Activated CD8-positive, alpha-beta T cell treated with anti-CD3 and anti-CD28 coated beads for 36 hours (primary cell): ENCODE measurements at regions not wholly inside any gene's neighbourhood (a gene's known extent, or its start where the extent isn't known, plus 50 kb on each side); places are given as distances from the start of the nearest gene placed in this dataset.

Source experiments
- ATAC-seq: fragments of 200-7000 bp; cut with Tn5 transposase; one replicate; pipeline ENCODE4 v1.10.0; 2021; ENCODE audit warnings: mild to moderate bottlenecking, moderate library complexity
- CTCF ChIA-PET: fragments of 350-600 bp; sonication (Branson Sonifier 250); formaldehyde crosslinking; loops from one replicate; lab custom pipeline; 2021; ENCODE audit warnings: antibody characterized with exemption; lab: Charles Lee
- POLR2A ChIA-PET: fragments of 350-600 bp; sonication (Branson Sonifier 250); formaldehyde crosslinking; loops from one replicate; lab custom pipeline; 2021; ENCODE audit warnings: antibody characterized with exemption; lab: Charles Lee
- DNase-seq: peaks from one replicate; pipeline ENCODE4 v3.0.0-alpha.2; 2020
- H3K27ac Mint-ChIP-seq: one replicate; pipeline ENCODE4 v1.8.0; 2021; ENCODE audit warnings: mild to moderate bottlenecking, mixed read lengths
- H3K27me3 Mint-ChIP-seq: one replicate; pipeline ENCODE4 v1.8.0; 2021; ENCODE audit warnings: mixed read lengths
- H3K36me3 Mint-ChIP-seq: one replicate; pipeline ENCODE4 v1.8.0; 2021; ENCODE audit warnings: low read depth, mixed read lengths
- H3K4me1 Mint-ChIP-seq: one replicate; pipeline ENCODE4 v1.8.0; 2021; ENCODE audit warnings: low read depth, mixed read lengths
- H3K4me3 Mint-ChIP-seq: one replicate; pipeline ENCODE4 v1.8.0; 2021; ENCODE audit warnings: mild to moderate bottlenecking, moderate library complexity, mixed read lengths
- H3K9me3 Mint-ChIP-seq: one replicate; pipeline ENCODE4 v1.8.0; 2021; ENCODE audit warnings: mixed read lengths
- CTCF ChIP-seq: fragments of 200-600 bp; IDR thresholded peaks from one replicate; pipeline ENCODE4 v1.8.0; 2022; ENCODE audit warnings: antibody characterized with exemption, mild to moderate bottlenecking
- intact Hi-C: fragments of 100-400 bp; cut with micrococcal nuclease; formaldehyde crosslinking; loops from one replicate; pipeline ENCODE4 v1.10.0; 2022

- intact Hi-C loops: no loop called here
- ChIA-PET CTCF (no interaction called here), POLR2A (no interaction called here)
Measured at GRCh38 chr9:129270205-129270604, 92.1 kb upstream of the IER5L start.

GRCh38 chr9:129267141-129267540 is 89.1 kb upstream of the IER5L start:
- TF ChIP-seq CTCF: no peak
- ATAC-seq (no peak), DNase-seq (no peak)
- POLR2A ChIA-PET: no interaction called here
- H3K9me3 Mint-ChIP-seq: no peaks in the 10 kb centered on the region
- no peak overlapping the region for H3K4me3 Mint-ChIP-seq
- peaks cover 23% of the 10 kb centered on the region for H3K4me1 Mint-ChIP-seq
- H3K27ac Mint-ChIP-seq: no peak overlapping the region
- CTCF ChIA-PET: no interaction called here
- no peaks in the 10 kb centered on the region for H3K27me3 Mint-ChIP-seq
- intact Hi-C loops: no loop called here
- no peaks in the 10 kb centered on the region for H3K36me3 Mint-ChIP-seq

More at GRCh38 chr9:129270205-129270604, 92.1 kb upstream of the IER5L start:
- Mint-ChIP-seq H3K27me3 (no peaks in the 10 kb centered on the region), H3K4me3 (peak overlapping the region; percentile 13), H3K9me3 (no peaks in the 10 kb centered on the region), H3K4me1 (peaks cover 30% of the 10 kb centered on the region), H3K36me3 (no peaks in the 10 kb centered on the region), H3K27ac (peak overlapping the region; percentile 53)
- TF ChIP-seq CTCF: no peak
- peak; percentile 93 for ATAC-seq
- peak; percentile 87 for DNase-seq

- Mint-ChIP-seq H3K9me3 (no peaks in the 10 kb centered on the region), H3K27me3 (no peaks in the 10 kb centered on the region), H3K27ac (no peak overlapping the region), H3K36me3 (no peaks in the 10 kb centered on the region), H3K4me3 (no peak overlapping the region), H3K4me1 (peaks cover 23% of the 10 kb centered on the region)
- TF ChIP-seq CTCF: no peak
- CTCF ChIA-PET: no interaction called here
- ATAC-seq (no peak), DNase-seq (no peak)
- intact Hi-C loops: no loop called here
- POLR2A ChIA-PET: no interaction called here
Measured at GRCh38 chr9:129266536-129266935, 88.5 kb upstream of the IER5L start.

GRCh38 chr9:129264388-129264787 is 86.3 kb upstream of the IER5L start:
- intact Hi-C loops: no loop called here
- Mint-ChIP-seq H3K27me3 (peaks cover 9% of the 10 kb centered on the region), H3K4me1 (peaks cover 20% of the 10 kb centered on the region), H3K9me3 (no peaks in the 10 kb centered on the region), H3K27ac (no peak overlapping the region), H3K4me3 (no peak overlapping the region), H3K36me3 (no peaks in the 10 kb centered on the region)
- TF ChIP-seq CTCF: no peak
- CTCF ChIA-PET: no interaction called here
- DNase-seq: no peak
- POLR2A ChIA-PET: no interaction called here
- no peak for ATAC-seq

- Mint-ChIP-seq H3K27me3 (peaks cover 9% of the 10 kb centered on the region), H3K4me3 (no peak overlapping the region), H3K36me3 (no peaks in the 10 kb centered on the region), H3K27ac (no peak overlapping the region), H3K9me3 (no peaks in the 10 kb centered on the region), H3K4me1 (peaks cover 26% of the 10 kb centered on the region)
- ATAC-seq: no peak
- no peak for DNase-seq
- intact Hi-C loops: no loop called here
- POLR2A ChIA-PET: no interaction called here
- TF ChIP-seq CTCF: no peak
- CTCF ChIA-PET: no interaction called here
Measured at GRCh38 chr9:129263836-129264235, 85.8 kb upstream of the IER5L start.
